Transverse colon (tissue), 4 donors: ENCODE measurements at regions not wholly inside any gene's neighbourhood (a gene's known extent, or its start where the extent isn't known, plus 50 kb on each side); places are given as distances from the start of the nearest gene placed in this dataset.

Experiments used
- DNase-seq: peaks from one replicate; pipeline ENCODE4 v3.0.0-alpha.2; 2019
- H3K27ac ChIP-seq, 4 donors: fragments of 200-600 bp; sonication (generic); 2 replicates each; pipeline ENCODE4 v1.5.1; 2016 to 2018; ENCODE audit warnings: inconsistent platforms in 4 of 4
- H3K27me3 ChIP-seq: fragments of 200-600 bp; sonication (generic); 2 replicates; pipeline ENCODE4 v1.5.1; 2017; ENCODE audit warnings: inconsistent platforms
- H3K36me3 ChIP-seq, 4 donors: fragments of 200-600 bp; sonication (generic); 2 replicates each; pipeline ENCODE4 v1.5.1; 2017 to 2019; ENCODE audit warnings: inconsistent platforms in 4 of 4
- H3K4me1 ChIP-seq, 4 donors: fragments of 200-600 bp; sonication (generic); 2 replicates each; pipeline ENCODE4 v1.5.1; 2017 to 2020; ENCODE audit warnings: inconsistent platforms in 4 of 4
- H3K4me3 ChIP-seq, 4 donors: fragments of 200-600 bp; sonication (generic); 1 replicate in 1 of 4; 2 replicates in 3 of 4; pipeline versions ENCODE4 v1.5.1 to v1.6.1; 2017 to 2019; ENCODE audit warnings: inconsistent platforms in 4 of 4
- H3K9me3 ChIP-seq, 2 donors: fragments of 200-600 bp; sonication (generic); 2 replicates each; pipeline ENCODE4 v1.5.1; 2017 to 2019; ENCODE audit warnings: inconsistent platforms in 2 of 2
- EP300 ChIP-seq: sonication (generic); formaldehyde crosslinking; IDR thresholded peaks from one replicate; pipeline ENCODE4 v1.6.1; 2017; ENCODE audit warnings: antibody characterized with exemption, low read depth
- POLR2A ChIP-seq: fragments of 450-650 bp; IDR thresholded peaks from one replicate; pipeline ENCODE4 v1.6.1; 2016; ENCODE audit warnings: antibody characterized with exemption, mild to moderate bottlenecking, moderate library complexity
- POLR2AphosphoS5 ChIP-seq, 3 donors: sonication (generic); formaldehyde crosslinking; IDR thresholded peaks; one replicate each; pipeline ENCODE4 v1.6.1; 2016; ENCODE audit warnings: antibody characterized with exemption in 3 of 3
- WGBS, 2 donors: methylation state at CpG; one replicate each; pipeline ENCODE4 v1.1.5; 2018; ENCODE audit warnings: low coverage in 1 of 2; 5-methylcytosine and 5-hydroxymethylcytosine counted together
- in situ Hi-C, 4 donors: fragments of 200-750 bp; cut with MboI; loops; one replicate each; pipeline versions ENCODE4 v1.15.0 to v1.15.1; 2017; ENCODE audit warnings: low sequenced_read_pairs in 3 of 4, low pct_ligation_motif_present in 1 of 4, low pct_unique_long_range_greater_than_20kb in 1 of 4
- intact Hi-C: fragments of 100-400 bp; cut with DNase I; formaldehyde crosslinking; loops from one replicate; pipeline ENCODE4 v1.15.1; 2023; ENCODE audit warnings: low total_unique reads
- TF ChIP-seq, protein P1 (sequence below), 5 experiments: fragments of 200-600 bp in 3 of 5; fragments of 450-650 bp in 2 of 5; sonication (generic) in 3 of 5; IDR thresholded peaks; 1 replicate in 2 of 5; 2 replicates in 3 of 5; pipeline ENCODE4 v1.5.1; 2016 to 2017; ENCODE audit warnings: antibody characterized with exemption in 5 of 5, inconsistent platforms in 3 of 5, mild to moderate bottlenecking in 2 of 5, moderate library complexity in 1 of 5

DNA sequence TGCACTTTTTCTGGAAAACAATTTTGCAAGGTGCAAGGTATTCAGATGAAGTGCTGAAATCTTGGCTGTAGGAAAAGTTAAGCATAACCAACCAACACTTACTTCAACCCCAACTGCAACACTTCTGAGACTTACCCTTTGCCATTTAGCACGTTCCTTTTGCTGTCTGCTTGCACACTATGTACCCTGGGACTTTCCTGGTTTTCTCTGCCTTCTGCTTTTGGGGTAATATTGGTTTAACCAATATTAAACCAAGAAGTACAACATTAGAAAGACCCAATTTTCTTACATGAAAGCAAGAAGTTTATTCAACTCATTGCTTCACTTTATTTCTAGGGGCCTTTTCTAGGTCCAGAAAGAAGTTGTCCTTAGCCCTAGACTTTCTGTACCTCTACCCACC lies 193.0 kb downstream of the HLX start:
- in situ Hi-C loops: no loop called here
- TF ChIP-seq, protein P1, sequence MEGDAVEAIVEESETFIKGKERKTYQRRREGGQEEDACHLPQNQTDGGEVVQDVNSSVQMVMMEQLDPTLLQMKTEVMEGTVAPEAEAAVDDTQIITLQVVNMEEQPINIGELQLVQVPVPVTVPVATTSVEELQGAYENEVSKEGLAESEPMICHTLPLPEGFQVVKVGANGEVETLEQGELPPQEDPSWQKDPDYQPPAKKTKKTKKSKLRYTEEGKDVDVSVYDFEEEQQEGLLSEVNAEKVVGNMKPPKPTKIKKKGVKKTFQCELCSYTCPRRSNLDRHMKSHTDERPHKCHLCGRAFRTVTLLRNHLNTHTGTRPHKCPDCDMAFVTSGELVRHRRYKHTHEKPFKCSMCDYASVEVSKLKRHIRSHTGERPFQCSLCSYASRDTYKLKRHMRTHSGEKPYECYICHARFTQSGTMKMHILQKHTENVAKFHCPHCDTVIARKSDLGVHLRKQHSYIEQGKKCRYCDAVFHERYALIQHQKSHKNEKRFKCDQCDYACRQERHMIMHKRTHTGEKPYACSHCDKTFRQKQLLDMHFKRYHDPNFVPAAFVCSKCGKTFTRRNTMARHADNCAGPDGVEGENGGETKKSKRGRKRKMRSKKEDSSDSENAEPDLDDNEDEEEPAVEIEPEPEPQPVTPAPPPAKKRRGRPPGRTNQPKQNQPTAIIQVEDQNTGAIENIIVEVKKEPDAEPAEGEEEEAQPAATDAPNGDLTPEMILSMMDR (IDR thresholded peaks at IDR 0.05): no peak
- TF ChIP-seq EP300 (no peak), POLR2A (no peak), POLR2AphosphoS5 (IDR thresholded peaks at IDR 0.05) (no peak)
- intact Hi-C loops: no loop called here
- WGBS, 2 donors: 25 to 46% methylated on average over 1 of the region's 1 CpG
- Histone ChIP-seq H3K4me3 (no peak overlapping the region), H3K27me3 (no peaks in the 10 kb centered on the region), H3K9me3 (no peaks in the 10 kb centered on the region), H3K36me3 (no peaks in the 10 kb centered on the region), H3K27ac (no peak overlapping the region), H3K4me1 (peaks cover 0 to 3% (median 0%) of the 10 kb centered on the region in 4 donors)
- DNase-seq: no peak

DNA sequence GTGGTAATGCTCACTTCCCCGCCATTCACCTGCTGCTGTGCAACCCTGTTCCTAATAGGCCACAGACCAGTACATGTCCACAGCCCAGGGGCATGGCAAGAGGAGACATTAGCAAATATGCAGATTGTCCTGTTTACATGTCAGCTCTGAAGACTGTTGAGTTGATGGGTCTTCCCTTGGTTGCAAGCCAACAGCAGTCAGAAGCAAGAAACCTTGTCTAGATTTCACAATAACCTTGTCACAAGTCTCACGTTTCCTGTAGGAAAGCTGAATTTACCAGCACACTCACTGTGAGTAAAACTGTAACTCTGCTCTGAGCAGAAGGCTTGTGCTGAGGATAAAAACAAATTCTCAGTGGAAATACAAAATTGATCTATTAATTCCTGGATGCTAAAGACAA lies 195.1 kb downstream of the HLX start:
- H3K27ac ChIP-seq: no peak overlapping the region
- H3K27me3 ChIP-seq: no peaks in the 10 kb centered on the region
- H3K4me3 ChIP-seq: no peak overlapping the region
- whole genome bisulfite sequencing, 2 donors: 17 to 63% methylated on average over 1 to 2 of the region's 2 CpGs
- H3K9me3 ChIP-seq: no peaks in the 10 kb centered on the region
- H3K36me3 ChIP-seq: no peaks in the 10 kb centered on the region
- no peak for DNase-seq
- intact Hi-C loops: no loop called here
- H3K4me1 ChIP-seq: no peaks in the 10 kb centered on the region
- TF ChIP-seq POLR2A (no peak), EP300 (no peak), POLR2AphosphoS5 (IDR thresholded peaks at IDR 0.05) (no peak)
- TF ChIP-seq, protein P1 (IDR thresholded peaks at IDR 0.05): no peak
- in situ Hi-C loops: no loop called here

DNA sequence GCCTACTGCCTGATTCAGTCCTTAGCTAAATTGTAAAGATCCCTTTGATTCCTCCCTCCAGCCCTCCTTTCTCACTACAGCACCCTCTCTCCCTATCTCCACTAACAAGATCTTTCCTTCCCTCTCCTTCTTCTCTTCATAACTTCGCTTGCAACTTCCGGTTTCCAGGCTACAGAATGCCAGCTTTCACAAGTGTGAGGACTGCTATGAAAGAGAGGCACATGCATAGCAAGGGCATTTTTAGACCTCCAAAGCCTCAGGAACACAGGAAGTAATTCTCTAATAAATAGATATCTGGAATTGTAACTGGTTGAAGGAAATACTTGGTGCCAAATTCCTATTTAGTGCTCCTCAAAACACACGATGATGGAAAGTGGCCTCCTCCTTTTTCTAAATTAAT lies 196.7 kb downstream of the HLX start:
- no peak for DNase-seq
- Histone ChIP-seq H3K36me3 (no peaks in the 10 kb centered on the region), H3K27me3 (no peaks in the 10 kb centered on the region), H3K27ac (no peak overlapping the region), H3K4me3 (no peak overlapping the region), H3K9me3 (no peaks in the 10 kb centered on the region), H3K4me1 (no peaks in the 10 kb centered on the region)
- TF ChIP-seq POLR2A (no peak), POLR2AphosphoS5 (IDR thresholded peaks at IDR 0.05) (no peak), EP300 (no peak)
- TF ChIP-seq, protein P1 (IDR thresholded peaks at IDR 0.05): no peak
- intact Hi-C loops: no loop called here
- in situ Hi-C loops: no loop called here
- WGBS, 2 donors: 33 to 53% methylated on average over 1 to 3 of the region's 3 CpGs

DNA sequence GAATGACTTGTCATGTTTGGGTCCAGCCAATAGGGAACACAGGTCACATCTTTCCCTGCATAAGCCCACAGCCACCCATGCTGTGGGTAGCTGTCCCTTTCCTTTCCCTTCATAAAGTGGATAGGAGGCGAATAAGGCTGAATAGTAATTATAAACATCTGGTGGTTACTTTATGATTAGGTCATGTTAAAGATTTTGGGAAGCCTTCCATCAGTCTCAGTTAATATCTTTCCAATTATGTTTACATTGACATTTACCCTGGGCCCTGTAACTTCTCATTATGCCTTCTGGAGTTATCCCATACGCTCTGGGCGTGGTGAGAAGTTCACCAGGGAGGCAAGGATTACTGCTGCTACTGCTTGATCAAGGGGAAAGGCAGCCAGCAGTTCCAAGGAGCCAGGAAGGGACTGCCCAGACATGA lies 197.2 kb downstream of the HLX start:
- no peaks in the 10 kb centered on the region for H3K4me1 ChIP-seq
- no peak overlapping the region for H3K4me3 ChIP-seq
- H3K9me3 ChIP-seq: no peaks in the 10 kb centered on the region
- H3K27me3 ChIP-seq: no peaks in the 10 kb centered on the region
- no peaks in the 10 kb centered on the region for H3K36me3 ChIP-seq
- intact Hi-C loops (no loop called here), in situ Hi-C loops (no loop called here)
- 40 to 74% methylated on average over 2 to 3 of the region's 3 CpGs for WGBS, 2 donors
- no peak for DNase-seq
- no peak for TF ChIP-seq POLR2AphosphoS5 (IDR thresholded peaks at IDR 0.05)
- TF ChIP-seq, protein P1 (IDR thresholded peaks at IDR 0.05): no peak
- no peak for TF ChIP-seq EP300
- TF ChIP-seq POLR2A: no peak
- no peak overlapping the region for H3K27ac ChIP-seq
